GM12891 (cell line): ENCODE measurements at regions not wholly inside any gene's neighbourhood (a gene's known extent, or its start where the extent isn't known, plus 50 kb on each side); places are given as distances from the start of the nearest gene placed in this dataset.

Experiments used
- POLR2A ChIP-seq: IDR thresholded peaks from 2 replicates; pipeline ENCODE4 v1.6.1; 2011; ENCODE audit warnings: low read depth, low read length, control low read depth
- POLR2AphosphoS5 ChIP-seq: IDR thresholded peaks from 2 replicates; pipeline ENCODE4 v1.6.1; 2011; ENCODE audit warnings: low read depth, low read length, control low read depth
- SPI1 ChIP-seq: IDR thresholded peaks from 2 replicates; pipeline ENCODE4 v1.6.1; 2011; ENCODE audit warnings: low read depth, low read length, control low read depth
- TAF1 ChIP-seq: IDR thresholded peaks from 2 replicates; pipeline ENCODE4 v1.6.1; 2011; ENCODE audit warnings: low read depth, low read length, control low read depth

GRCh38 chr1:83114136-83114834, 884.6 kb downstream of the TTLL7 start:
- no peak for TF ChIP-seq POLR2AphosphoS5
- TF ChIP-seq POLR2A: no peak
- TF ChIP-seq TAF1: no peak
- TF ChIP-seq SPI1: no peak
